Inflammatory macrophage (primary cell): ENCODE measurements at regions not wholly inside any gene's neighbourhood (a gene's known extent, or its start where the extent isn't known, plus 50 kb on each side); places are given as distances from the start of the nearest gene placed in this dataset.

Experiments
- DNase-seq, 2 donors: peaks; one replicate each; pipeline ENCODE4 v3.0.0-alpha.2; 2020 to 2022

DNA sequence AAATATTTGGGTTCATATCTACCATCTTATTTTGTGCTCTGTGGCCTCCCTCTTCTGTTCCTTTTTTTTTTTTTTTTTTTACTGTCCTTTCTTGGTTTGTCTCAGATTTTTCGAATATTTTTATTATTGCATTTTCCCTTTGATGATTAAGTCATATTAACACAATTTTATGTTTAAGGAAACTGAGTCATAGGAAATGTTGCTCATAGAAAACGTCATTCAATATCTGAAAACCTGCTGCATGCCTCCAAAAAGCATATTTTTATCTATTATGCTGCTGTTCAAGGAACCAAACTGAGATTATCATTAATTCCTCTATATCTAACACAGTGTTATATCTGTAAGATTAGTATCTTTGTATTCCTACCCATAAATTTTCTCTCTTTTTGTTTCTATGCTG, 614.3 kb upstream of the SLC8A1 start:
- DNase-seq = no peak

DNA sequence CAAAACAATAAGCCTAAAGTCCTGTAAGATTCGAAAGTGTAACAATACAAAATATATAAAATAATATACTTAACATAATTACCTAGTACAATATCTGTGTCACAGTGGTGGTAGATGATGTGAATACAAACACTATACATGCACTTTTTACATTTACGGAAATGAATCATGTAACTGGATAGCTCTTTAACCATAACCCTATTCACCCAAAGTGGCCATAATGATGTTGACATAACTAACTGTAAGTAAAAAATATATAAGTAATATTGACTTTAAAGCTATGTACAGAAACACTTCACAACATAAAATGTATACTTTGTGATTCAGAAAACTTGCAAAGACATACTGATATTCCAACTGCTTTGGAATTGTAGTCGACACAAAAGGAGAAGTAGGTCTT, 616.9 kb upstream of the SLC8A1 start:
- DNase-seq = no peak

DNA sequence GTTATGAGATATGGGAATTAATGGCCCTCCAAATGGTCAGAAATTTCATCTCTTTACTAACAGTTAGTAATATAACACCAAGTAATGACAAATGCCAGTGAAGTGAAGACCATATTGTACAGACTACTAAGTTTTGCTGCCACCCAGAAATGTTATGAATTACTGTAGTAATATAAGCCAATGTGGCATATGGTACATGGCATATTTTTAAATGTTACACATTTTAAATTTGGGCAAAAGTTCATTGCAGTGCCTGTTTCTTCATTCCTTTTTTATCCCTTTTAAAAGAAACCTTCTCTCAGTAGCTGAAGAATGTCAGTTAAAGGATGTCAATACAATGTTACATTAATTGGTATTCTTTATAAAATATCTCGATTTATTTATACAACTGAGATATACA, 626.5 kb upstream of the SLC8A1 start:
- no peak for DNase-seq

DNA sequence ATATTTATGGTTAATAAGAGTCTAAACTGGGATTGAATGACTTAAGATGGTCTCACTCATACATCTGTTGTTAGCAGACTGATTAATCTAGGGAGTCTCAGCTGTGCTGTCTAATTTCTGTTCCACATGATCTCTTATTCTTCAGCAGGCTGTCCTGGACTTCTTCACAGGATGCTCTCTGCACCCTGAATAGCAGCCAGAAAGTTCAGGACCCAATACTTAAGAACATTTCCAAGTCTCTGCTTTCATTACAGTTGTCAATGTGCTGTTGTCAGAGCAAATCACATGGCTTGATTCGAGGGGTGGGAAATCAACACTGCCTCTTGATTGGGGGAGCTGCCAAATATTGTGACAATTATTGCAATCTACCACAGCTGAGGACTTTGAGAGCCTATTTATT, 627.1 kb upstream of the SLC8A1 start:
- DNase-seq = no peak

DNA sequence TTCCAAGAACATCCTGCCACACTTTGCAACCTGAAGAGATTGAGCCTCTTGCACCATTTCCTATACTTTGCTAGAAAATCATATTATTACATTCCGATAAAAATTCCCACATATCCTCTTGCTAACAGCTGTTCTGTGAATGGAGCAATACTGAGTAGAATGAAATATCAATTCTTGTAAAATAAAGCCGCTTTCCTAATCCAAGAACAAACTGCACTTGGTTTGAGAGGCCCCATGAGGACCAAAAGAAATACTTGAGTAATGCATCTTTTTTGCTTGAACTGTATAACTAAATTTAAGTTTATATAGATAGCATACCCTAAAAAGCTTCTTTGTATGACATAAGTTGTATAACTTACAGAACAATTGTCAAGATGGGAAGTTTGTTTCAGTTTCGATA, 632.4 kb upstream of the SLC8A1 start:
- DNase-seq = no peak

DNA sequence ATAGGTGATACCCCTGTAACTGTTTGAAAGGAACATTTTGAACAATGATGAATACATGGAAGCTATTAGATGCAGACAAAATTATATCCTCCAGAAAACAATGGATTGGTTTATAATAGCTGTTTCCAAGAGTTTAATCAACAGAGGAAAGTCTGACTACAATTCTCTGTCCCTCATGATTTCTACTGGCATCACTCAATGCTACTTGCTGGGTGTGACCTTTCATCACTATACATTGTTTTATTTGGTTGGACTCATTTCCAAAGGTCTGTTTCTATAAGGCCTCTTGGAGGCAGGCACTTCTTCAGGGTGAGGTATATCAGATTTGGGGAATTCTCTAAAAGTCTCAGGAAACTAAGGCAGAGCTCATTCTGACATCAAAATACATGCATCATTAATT, 636.1 kb upstream of the SLC8A1 start:
- DNase-seq = no peak

DNA sequence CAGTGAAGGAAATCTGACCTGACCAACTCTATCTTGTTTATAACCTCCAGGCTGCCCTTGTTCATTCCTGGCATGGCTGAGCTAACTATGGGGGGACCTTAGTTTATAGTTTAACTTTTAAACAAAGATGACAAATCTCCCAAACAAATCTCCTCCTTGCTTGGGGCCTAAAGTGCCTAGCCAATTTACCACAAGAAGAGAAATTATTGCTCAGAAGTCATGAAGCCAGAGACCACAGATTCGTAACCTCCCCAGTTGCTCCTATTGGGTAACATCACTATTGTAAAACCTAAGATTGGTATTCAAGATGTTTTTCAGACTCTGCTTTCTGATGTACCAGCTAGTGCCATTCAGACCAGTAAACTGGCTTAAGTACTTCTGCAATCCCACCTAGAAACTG, 649.4 kb upstream of the SLC8A1 start:
- no peak for DNase-seq

DNA sequence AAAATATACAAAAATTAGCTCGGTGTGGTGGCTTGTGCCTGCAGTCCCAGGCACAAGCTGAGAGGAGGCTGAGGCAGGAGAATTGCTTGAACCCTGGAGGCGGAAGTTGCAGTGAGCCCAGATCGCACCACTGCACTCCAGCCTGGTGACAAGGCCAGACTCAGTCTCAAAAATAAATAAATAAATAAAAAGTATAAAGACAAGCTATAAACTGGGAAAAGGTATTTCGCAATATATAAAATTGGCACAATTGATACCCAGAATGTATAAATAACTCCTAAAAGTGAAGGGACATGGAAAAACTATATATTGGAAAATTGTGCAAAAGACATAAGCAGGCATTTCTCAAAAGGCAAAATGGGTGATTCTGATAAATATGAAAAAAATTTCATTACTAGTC, 657.9 kb upstream of the SLC8A1 start:
- no peak for DNase-seq

DNA sequence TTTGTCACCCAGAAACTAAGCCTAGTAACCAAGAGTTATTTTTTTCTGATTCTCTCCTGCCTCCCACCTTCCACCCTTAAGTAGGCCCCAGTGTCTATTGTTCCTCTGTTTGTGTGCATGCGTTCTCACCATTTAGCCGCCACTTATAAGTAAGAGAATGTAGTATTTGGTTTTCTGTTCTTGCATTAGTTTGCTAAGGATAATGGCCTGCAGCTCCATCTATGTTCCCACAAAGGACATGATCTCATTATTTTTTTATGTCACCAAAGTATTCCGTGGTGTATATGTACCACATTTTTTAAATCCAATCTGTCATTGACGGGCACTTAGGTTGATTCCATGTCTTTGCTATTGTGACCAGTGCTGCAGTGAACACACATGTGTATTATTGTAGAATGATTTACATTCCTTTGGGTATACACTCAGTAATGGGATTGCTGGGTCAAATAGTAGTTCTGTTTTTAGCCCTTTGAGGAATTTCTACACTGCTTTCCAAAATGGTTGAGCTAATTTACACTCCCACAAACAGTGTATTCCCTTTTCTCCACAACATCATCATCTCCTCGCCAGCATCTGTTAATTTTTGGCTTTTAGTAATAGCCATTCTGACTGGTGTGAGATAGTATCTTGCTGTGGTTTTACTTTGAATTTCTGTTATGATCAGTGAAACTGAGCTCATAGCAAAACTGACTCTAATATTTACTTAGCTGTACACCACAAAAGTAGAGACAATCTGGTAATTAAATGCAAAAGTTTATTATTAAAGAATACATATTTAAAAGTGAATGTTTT, 660.1 kb upstream of the SLC8A1 start:
- DNase-seq = no peak

DNA sequence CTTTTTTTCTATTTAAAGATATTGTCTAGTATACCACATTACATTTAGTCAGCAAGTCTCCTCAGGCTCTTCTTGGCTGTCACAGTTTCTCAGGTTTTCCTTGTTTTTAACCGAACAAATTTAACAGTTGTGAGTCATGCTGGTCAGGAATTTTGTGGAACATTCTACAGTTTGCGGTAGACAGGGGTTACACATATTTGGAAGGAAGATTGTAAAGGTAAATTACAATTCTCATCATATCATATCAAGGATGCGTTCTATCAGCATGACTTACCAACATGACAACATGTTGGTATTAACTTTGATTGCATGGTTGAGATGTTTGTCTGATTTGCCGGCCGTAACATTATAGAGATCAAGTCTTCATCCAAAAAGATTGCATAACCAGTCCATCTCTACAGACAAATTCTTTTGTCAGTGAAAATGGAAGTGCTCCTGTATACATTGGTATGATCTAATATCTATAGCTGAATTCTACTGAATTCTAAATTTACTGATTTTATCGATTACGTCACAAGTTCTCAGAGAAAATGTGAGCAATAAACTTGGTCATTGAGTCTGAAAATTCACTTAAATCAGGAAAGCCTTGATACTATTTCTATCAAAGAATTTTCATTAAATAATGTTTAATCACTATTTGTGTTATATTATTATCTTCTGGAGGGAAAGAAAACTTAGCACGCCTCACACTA, 664.4 kb upstream of the SLC8A1 start:
- no peak for DNase-seq

DNA sequence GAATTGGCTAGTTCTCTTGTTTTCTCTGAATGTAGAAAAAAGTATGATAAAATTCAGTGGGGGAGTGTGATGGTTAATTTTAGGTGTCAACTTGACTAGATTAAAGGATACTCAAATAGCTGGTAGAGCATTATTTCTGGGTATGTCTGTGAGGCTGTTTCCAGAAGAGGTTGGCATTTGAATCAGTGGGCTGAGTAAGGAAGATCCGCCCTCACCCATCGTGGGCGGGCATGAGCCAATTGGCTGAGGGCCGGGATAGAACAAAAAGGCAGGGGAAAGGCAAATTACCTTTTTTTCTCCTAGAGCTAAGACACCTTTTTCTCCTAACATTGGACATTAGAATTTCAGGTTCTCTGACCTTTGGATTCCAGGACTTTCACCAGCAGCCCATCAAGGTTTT, 667.6 kb upstream of the SLC8A1 start:
- no peak for DNase-seq

DNA sequence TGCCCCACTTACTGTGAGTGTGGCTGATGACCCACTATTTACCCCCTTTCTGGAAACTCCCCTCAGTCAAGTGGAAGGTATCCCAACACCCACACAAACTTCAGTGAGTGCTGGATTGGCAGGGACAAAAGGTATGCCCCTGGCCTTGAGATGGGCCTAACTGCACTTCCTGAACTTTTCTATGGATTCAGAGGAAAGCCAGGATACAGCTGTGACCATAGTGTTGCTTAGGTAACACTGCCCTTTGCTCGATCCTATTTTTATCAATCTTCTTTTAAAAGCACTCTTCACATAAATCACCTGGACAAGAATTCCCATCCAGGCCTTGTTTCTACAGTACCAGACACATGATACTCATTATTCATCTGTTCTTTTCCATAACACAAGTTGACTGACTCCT, 671.5 kb upstream of the SLC8A1 start:
- DNase-seq = no peak

DNA sequence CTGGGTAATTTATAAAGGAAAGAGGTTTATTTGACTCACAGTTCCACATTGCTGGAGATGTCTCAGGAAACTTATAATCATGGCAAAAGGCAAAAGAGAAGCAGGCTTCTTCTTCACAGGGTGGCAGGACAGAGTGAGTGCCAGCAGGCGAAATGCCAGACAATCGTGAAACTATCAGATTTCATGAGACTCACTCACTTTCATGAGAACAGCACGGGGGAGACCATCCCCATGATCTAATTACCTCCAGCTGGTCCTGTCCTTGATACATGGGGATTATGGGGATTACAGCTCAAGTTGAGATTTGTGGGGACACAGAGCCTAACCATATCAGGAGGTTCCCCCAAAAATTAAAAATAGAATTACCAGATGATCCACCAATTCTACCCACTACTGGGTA, 675.5 kb upstream of the SLC8A1 start:
- no peak for DNase-seq

DNA sequence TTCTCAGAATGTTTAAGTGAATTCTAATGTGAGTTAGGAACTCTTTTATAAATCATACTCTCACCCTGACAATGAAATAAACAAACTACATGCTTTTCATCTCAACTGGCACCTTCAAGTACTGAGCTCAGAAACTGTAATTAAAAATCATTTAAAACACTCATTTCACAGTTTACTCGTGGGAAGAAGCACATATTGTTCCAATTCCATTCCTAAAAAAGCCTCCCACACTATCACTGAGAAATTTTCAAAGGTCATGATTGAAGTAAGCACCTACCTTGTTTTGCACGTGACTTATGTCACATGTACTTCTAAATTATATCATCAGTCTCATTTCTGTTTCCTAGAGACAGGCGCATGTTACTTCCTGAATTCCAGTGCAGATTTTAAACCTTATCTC, 678.1 kb upstream of the SLC8A1 start:
- no peak for DNase-seq

DNA sequence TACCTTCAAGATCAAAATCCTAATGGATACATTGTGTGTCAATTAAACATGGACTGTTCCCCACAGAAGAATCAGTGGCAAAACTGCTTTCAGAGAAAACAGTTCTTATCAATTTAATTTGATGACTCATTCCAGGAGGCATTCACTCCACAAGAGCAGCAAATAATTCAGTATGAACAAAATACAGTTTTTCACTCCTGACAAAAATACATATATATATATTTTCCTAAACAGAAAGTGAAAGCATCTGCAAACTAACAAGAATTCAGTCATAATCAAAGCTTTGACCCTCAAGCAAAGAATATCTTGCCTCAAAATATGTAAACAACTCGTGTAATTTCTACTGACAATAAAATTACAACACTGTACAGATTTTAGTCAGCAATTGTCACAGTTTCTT, 685.1 kb upstream of the SLC8A1 start:
- DNase-seq = no peak

DNA sequence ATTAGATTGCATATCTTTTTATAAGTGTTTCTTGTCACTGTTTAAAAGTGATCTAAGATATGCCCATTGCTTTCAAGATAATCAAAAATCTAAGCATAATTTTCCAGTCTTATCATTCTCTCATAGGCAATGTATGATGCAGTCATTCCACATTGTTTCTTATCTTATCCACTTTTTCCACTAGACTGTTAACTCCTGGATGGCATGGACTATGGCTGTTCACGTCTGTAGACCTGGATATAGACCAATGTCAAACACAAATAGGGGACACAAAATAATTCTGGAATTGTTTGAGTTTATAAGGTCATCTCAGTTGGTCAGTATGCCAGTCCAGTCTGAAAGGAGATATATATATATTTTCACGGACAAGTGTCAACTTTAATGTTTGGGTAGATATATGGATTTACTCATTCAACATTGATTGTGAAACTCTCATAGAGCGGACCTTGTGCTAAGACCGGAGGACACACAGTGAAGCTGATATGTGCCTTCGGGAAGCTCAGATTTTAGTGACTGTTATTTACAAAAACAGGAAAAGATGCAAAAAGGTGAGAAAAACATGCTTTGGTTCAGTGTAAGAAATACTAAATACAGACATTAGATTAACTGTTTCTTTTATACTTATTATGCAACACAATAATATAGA, 689.4 kb upstream of the SLC8A1 start:
- DNase-seq = no peak

DNA sequence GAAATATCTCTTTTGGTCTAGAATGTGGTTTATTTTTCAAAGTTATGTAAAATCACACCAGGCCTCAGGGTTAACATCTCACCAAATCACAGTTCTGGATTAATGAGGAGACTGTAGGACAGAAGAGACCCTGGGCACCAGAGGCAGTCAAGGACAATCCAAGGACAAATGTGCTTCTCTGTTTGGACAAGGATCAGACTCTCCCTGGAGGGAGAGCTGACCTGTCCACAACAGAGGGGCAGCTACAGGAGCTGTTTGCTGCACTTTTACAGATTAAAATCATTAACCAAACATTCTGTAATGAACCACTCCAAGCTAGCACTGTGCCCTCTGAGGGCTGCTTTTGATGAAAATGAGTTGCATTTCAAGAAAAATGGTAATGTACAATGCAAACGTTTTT, 690.6 kb upstream of the SLC8A1 start:
- DNase-seq = no peak

DNA sequence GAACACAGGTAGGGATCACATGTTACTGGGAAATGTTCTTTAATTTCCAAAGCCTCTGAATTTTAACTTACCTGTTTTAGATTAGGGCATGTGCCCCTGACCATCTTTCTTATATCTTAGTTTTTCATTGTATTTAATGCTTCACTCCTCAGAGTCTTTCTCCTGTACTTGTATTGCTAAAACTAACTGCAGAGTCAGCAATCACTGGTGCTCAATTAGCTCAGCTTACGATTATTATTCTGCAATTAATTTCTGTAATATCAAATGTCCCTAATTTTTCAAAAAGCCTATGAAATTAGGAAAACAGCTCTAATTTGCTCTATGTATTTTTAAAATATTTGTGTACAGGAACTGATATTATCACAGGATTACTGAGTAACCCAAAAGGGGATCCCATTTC, 693.2 kb upstream of the SLC8A1 start:
- no peak for DNase-seq

DNA sequence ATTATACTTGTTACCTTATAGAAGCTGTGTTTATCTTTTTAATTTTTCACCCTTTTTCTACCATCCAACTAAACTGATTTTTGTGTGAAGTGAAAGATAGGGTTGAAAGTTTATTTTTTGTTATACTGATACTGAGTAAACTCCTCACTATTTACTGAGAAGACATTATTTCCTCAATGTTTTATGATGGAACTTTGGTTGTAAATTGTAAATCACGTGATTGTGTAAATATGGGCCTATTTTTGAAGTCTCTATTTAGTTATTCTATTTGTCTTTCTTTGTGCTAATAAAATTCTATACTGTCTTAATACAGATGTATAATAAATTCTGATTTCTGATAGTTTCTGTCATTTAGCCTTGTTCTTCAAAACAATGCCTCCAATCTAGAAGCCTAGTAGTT, 697.2 kb upstream of the SLC8A1 start:
- no peak for DNase-seq

DNA sequence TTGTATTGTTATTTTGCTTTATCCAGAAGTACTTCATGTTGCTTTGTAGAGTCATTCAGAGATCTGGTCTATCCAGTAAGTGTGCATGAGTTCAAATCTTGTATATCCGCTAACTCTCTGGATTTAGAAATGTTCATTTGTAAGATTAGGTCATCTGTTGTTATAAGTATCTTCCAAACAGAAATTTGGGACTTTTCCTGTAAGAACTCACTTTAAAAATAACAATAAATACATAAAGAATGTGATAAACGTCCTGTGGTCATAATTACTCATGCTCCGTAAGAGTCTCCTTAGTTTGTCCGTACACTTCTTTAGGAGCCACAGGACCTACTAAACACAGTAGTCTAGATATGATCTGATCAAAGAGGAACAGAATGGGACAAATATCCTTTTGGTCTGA, 699.9 kb upstream of the SLC8A1 start:
- no peak for DNase-seq

DNA sequence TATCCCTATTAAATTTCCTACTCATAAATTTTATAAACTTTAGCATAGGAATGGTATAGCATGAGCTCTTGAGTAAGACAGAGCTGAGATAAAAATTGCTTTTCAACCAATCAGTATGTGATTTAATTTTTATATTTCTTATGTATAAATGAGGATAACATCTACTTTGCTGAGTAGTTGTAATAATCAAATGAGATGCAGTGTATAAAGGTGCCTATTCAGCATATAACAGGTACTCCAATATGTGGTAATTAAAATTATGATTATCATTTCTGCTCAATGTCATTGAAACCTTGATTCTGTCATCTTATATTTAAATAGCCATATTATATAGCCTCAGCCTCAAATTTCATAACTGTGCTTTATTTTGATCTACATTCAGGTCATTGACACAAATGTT, 700.4 kb upstream of the SLC8A1 start:
- DNase-seq = no peak

DNA sequence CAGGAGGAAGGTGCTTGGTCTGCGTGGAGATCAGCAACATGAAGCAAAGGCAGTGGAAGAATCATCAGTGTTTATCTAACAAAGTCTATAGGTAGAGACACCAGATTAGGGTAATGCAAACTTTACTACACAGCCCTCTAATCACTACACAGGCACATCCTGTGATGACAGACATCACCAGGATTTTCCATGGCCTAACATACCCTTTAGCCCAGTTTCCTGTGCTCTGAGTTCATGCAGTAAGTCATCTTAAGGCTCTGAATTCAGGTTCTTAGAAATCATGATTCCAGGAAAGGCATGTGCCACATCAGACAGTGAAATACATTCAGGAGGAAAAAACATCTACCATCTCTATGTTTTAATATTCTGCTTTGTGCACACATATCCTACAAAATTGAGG, 708.5 kb upstream of the SLC8A1 start:
- DNase-seq = no peak

DNA sequence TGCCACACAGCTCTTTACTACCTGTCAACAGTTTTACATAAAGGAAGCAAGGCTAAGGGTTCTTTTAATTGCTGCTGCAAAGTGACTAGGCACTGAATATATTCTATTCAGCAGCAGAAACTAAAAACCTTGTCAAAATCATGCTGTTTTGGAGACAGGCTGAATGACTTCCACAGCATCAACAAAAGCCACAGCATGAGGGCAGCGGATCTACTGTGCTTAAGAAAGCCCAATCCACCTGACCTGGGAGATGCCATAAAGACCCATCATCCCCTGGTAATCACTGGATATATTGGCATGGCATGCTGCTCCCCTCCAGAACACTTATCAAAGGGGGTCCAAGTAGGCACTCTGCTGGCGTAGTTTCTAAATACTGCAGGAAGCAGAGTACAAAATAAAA, 715.1 kb upstream of the SLC8A1 start:
- no peak for DNase-seq

DNA sequence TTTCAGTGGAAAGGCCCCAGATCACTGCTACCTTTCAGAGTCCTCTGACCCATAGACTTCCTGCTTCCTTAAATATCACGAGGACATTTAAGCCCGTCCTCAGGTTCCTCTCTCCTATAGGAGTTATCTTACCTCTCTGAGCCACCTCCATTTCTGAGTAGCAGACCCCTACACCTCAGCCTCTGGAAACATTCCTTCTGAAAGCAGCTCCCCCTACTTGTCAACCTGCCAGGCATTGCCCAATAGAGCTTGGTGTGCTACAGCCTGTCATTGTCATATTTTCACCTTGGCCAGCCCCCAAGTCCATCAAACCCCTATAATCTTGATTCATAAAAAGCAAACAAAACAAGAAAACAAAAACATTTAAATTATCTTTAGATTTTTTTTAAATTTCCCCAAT, 717.9 kb upstream of the SLC8A1 start:
- no peak for DNase-seq
